H1 (cell line): ENCODE measurements at regions not wholly inside any gene's neighbourhood (a gene's known extent, or its start where the extent isn't known, plus 50 kb on each side); places are given as distances from the start of the nearest gene placed in this dataset.

ENCODE experiments used
- CTCF ChIA-PET: fragments of 300-600 bp; sonication (Branson Sonifier 250); formaldehyde crosslinking; loops from one replicate; lab custom pipeline; 2021; ENCODE audit not compliant: partially characterized antibody; lab: Charles Lee
- POLR2A ChIA-PET: fragments of 300-600 bp; sonication (Branson Sonifier 250); formaldehyde crosslinking; loops from one replicate; lab custom pipeline; 2021; ENCODE audit warnings: inconsistent platforms; ENCODE audit not compliant: partially characterized antibody; lab: Charles Lee
- DNase-seq, 2 experiments: peaks; one replicate each; pipeline versions ENCODE4 v3.0.0 to v3.0.0-alpha.2; 2010 to 2022; ENCODE audit warnings: low spot score in 2 of 2, low read depth in 1 of 2, mixed read lengths in 1 of 2
- FAIRE-seq: peaks from 2 replicates; lab custom pipeline; 2011; peaks lifted over from hg19 to GRCh38; lab: Jason Lieb, UNC
- H2AFZ ChIP-seq: 2 replicates; pipeline ENCODE4 v1.8.1; 2012; ENCODE audit warnings: low read length, inconsistent platforms
- H2AK5ac ChIP-seq: 2 replicates; pipeline ENCODE4 v1.6.1; 2013; ENCODE audit warnings: low read depth, low read length
- H2BK120ac ChIP-seq: replicated peaks from 2 replicates; pipeline ENCODE3; 2013; ENCODE audit warnings: low read depth, low read length, inconsistent platforms
- H2BK12ac ChIP-seq: 2 replicates; pipeline ENCODE4 v1.6.1; 2013; ENCODE audit warnings: low read depth, low read length
- H2BK15ac ChIP-seq: 2 replicates; pipeline ENCODE4 v1.6.1; 2013; ENCODE audit warnings: low read length
- H2BK20ac ChIP-seq: 2 replicates; pipeline ENCODE4 v1.6.1; 2013; ENCODE audit warnings: low read length
- H2BK5ac ChIP-seq: 2 replicates; pipeline ENCODE4 v1.6.1; 2013; ENCODE audit warnings: low read depth, low read length
- H3K14ac ChIP-seq: 2 replicates; pipeline ENCODE4 v1.6.1; 2013; ENCODE audit warnings: inconsistent platforms; ENCODE audit not compliant: insufficient read length
- H3K18ac ChIP-seq: 2 replicates; pipeline ENCODE4 v1.6.1; 2013; ENCODE audit warnings: low read length; ENCODE audit errors: extremely low read depth
- H3K23ac ChIP-seq: 2 replicates; pipeline ENCODE4 v1.6.1; 2013; ENCODE audit warnings: inconsistent platforms; ENCODE audit not compliant: insufficient read length
- H3K23me2 ChIP-seq: 2 replicates; pipeline ENCODE4 v1.6.1; 2013; ENCODE audit warnings: low read depth, low read length
- H3K27ac ChIP-seq: 2 replicates; pipeline ENCODE4 v1.6.1; 2011; ENCODE audit warnings: low read depth, low read length, inconsistent platforms
- H3K27me3 ChIP-seq, 4 experiments: replicated peaks in 1 of 4; 1 replicate in 1 of 4; 2 replicates in 3 of 4; pipeline versions ENCODE4 v1.6.1 to v1.8.1; 2011 to 2013; ENCODE audit warnings: low read length in 3 of 4, mild to moderate bottlenecking in 3 of 4, inconsistent platforms in 2 of 4, mixed read lengths in 2 of 4, moderate library complexity in 1 of 4; ENCODE audit not compliant: control insufficient read depth in 3 of 4, insufficient read depth in 3 of 4; ENCODE audit errors: extremely low read depth in 1 of 4
- H3K36me3 ChIP-seq, 4 experiments: 2 replicates each; pipeline versions ENCODE4 v1.6.1 to v1.8.1; 2011 to 2013; ENCODE audit warnings: mild to moderate bottlenecking in 4 of 4, low read length in 3 of 4, moderate library complexity in 2 of 4, control low read depth in 1 of 4, inconsistent platforms in 1 of 4; ENCODE audit not compliant: insufficient read depth in 4 of 4, control insufficient read depth in 2 of 4
- H3K4ac ChIP-seq: replicated peaks from 2 replicates; pipeline ENCODE3; 2013; ENCODE audit warnings: low read length, low read depth, mixed read lengths, inconsistent platforms; ENCODE audit not compliant: insufficient read length
- H3K4me1 ChIP-seq, 4 experiments: replicated peaks in 1 of 4; 1 replicate in 1 of 4; 2 replicates in 3 of 4; pipeline versions ENCODE4 v1.6.1 to v1.8.1; 2011 to 2013; ENCODE audit warnings: low read length in 3 of 4, inconsistent platforms in 2 of 4, mixed read lengths in 1 of 4; ENCODE audit not compliant: insufficient read depth in 4 of 4, control insufficient read depth in 3 of 4
- H3K4me2 ChIP-seq, 2 experiments: 2 replicates each; pipeline versions ENCODE4 v1.6.1 to v1.8.1; 2011 to 2013; ENCODE audit warnings: low read depth in 2 of 2, low read length in 2 of 2, control low read depth in 1 of 2, inconsistent platforms in 1 of 2, mild to moderate bottlenecking in 1 of 2; ENCODE audit not compliant: insufficient read depth in 1 of 2
- H3K4me3 ChIP-seq, 4 experiments: fragments of 200-600, 300-600 bp in 1 of 4; sonication (generic), shearing (Covaris generic), sonication (Bioruptor Twin) in 1 of 4; 2 replicates each; pipeline versions ENCODE4 v1.5.1 to v1.8.1; 2011 to 2016; ENCODE audit warnings: low read length in 4 of 4, low read depth in 3 of 4, control low read depth in 2 of 4, inconsistent platforms in 2 of 4, mild to moderate bottlenecking in 2 of 4, mixed read lengths in 1 of 4, moderate library complexity in 1 of 4; ENCODE audit not compliant: insufficient read depth in 2 of 4; ENCODE audit errors: extremely low read depth in 1 of 4
- H3K56ac ChIP-seq: replicated peaks from 2 replicates; pipeline ENCODE3; 2013; ENCODE audit warnings: low read depth, mild to moderate bottlenecking, mixed read lengths, low read length, inconsistent platforms; ENCODE audit not compliant: insufficient read length
- H3K79me1 ChIP-seq: 2 replicates; pipeline ENCODE4 v1.6.1; 2013; ENCODE audit warnings: low read depth, low read length, control low read depth
- H3K79me2 ChIP-seq, 2 experiments: 2 replicates each; pipeline versions ENCODE4 v1.6.1 to v1.8.1; 2012 to 2013; ENCODE audit warnings: low read length in 2 of 2, mild to moderate bottlenecking in 2 of 2, inconsistent platforms in 1 of 2; ENCODE audit not compliant: insufficient read depth in 2 of 2, control insufficient read depth in 1 of 2
- H3K9ac ChIP-seq, 4 experiments: replicated peaks in 1 of 4; 1 replicate in 1 of 4; 2 replicates in 3 of 4; pipeline versions ENCODE4 v1.6.1 to v1.8.1; 2011 to 2013; ENCODE audit warnings: low read depth in 3 of 4, low read length in 3 of 4, control low read depth in 2 of 4, mild to moderate bottlenecking in 2 of 4, moderate library complexity in 2 of 4, inconsistent platforms in 1 of 4; ENCODE audit errors: extremely low read depth in 1 of 4
- H3K9me3 ChIP-seq, 2 experiments: 2 replicates each; pipeline versions ENCODE4 v1.6.1 to v1.8.1; 2012 to 2013; ENCODE audit warnings: mild to moderate bottlenecking in 2 of 2, moderate library complexity in 2 of 2, control low read depth in 1 of 2, inconsistent platforms in 1 of 2, low read depth in 1 of 2, low read length in 1 of 2, mixed read lengths in 1 of 2; ENCODE audit not compliant: insufficient read depth in 2 of 2
- H4K20me1 ChIP-seq, 2 experiments: replicated peaks in 1 of 2; 2 replicates each; pipeline versions ENCODE3 to v1.8.1; 2011 to 2013; ENCODE audit warnings: inconsistent platforms in 2 of 2, low read length in 2 of 2, mild to moderate bottlenecking in 1 of 2; ENCODE audit not compliant: insufficient read depth in 2 of 2, control insufficient read depth in 1 of 2
- H4K5ac ChIP-seq: 2 replicates; pipeline ENCODE4 v1.6.1; 2013; ENCODE audit warnings: low read length, low read depth, mixed read lengths, inconsistent platforms; ENCODE audit not compliant: insufficient read length
- H4K8ac ChIP-seq: 2 replicates; pipeline ENCODE4 v1.8.0; 2013; ENCODE audit warnings: mild to moderate bottlenecking, moderate library complexity, low read length, inconsistent platforms; ENCODE audit not compliant: insufficient read depth; ENCODE audit errors: extremely low read depth
- H4K91ac ChIP-seq: replicated peaks from 2 replicates; pipeline ENCODE3; 2013; ENCODE audit warnings: low read length, mixed read lengths, inconsistent platforms; ENCODE audit not compliant: insufficient read length
- GTF2F1 ChIP-seq: IDR thresholded peaks from 2 replicates; pipeline ENCODE4 v1.6.1; 2012; ENCODE audit warnings: low read depth, low read length, improper control_type of control experiment, borderline replicate concordance
- KDM1A ChIP-seq: fragments of 200-600, 300-600 bp; sonication (generic); IDR thresholded peaks from 2 replicates; pipeline ENCODE4 v1.7.1; 2016; ENCODE audit warnings: mild to moderate bottlenecking, low read length, borderline replicate concordance
- WGBS, 2 experiments: shearing (Covaris generic) in 1 of 2; methylation state at CpG; one replicate each; pipeline versions ENCODE4 v1.1.6 to v1.1.7; 2013 to 2015; ENCODE audit warnings: low lambda C conversion rate in 2 of 2, mixed read lengths in 2 of 2, inconsistent platforms in 1 of 2, low coverage in 1 of 2, missing lambda C conversion rate in 1 of 2; ENCODE audit not compliant: insufficient replicate concordance in 2 of 2, insufficient coverage in 1 of 2, insufficient read length in 1 of 2; ENCODE audit errors: extremely low coverage in 1 of 2, missing lambda C conversion rate in 1 of 2; 5-methylcytosine and 5-hydroxymethylcytosine counted together

GRCh38 chr12:114275086-114275485, 130.9 kb downstream of the TBX5 start:
- Histone ChIP-seq H3K79me2 (no peaks in the 10 kb centered on the region), H3K23me2 (no peaks in the 10 kb centered on the region), H4K20me1 (no peaks in the 10 kb centered on the region), H2BK12ac (peak overlapping the region; percentile 83), H3K4me2 (peak overlapping the region in 1 of 2 experiments; percentile 22; a peak in 2 of 4 replicates), H3K4me3 (no peak overlapping the region), H3K56ac (peak overlapping the region; percentile 66), H3K4me1 (peaks cover 2 to 34% (median 31%) of the 10 kb centered on the region in 4 experiments), H2AFZ (no peak overlapping the region), H4K8ac (no peak overlapping the region), H3K23ac (no peak overlapping the region), H2BK5ac (peak overlapping the region; percentile 94), H3K36me3 (no peaks in the 10 kb centered on the region), H3K18ac (peak overlapping the region; percentile 71), H4K91ac (peak overlapping the region; percentile 88), H3K9me3 (no peaks in the 10 kb centered on the region), H3K27me3 (no peaks in the 10 kb centered on the region), H3K9ac (no peak overlapping the region; a peak in 1 of 7 replicates), H2BK20ac (peak overlapping the region; percentile 92), H3K4ac (peak overlapping the region; percentile 70), H2BK120ac (peak overlapping the region; percentile 98), H4K5ac (peak overlapping the region; percentile 32), H2AK5ac (peak overlapping the region; percentile 46; the same call in 1 of the 2 replicates), H3K79me1 (no peaks in the 10 kb centered on the region), H2BK15ac (no peak overlapping the region), H3K14ac (no peak overlapping the region), H3K27ac (no peak overlapping the region; the same call in 1 of the 2 replicates)
- DNase-seq: no peak
- WGBS, 2 experiments: 65% methylated on average over 4 of the region's 4 CpGs; no CpG with 5 or more reads in 1 of the 2 experiments
- no peak for FAIRE-seq
- ChIA-PET POLR2A (no interaction called here), CTCF (no interaction called here)
- TF ChIP-seq KDM1A: no peak
- TF ChIP-seq GTF2F1: no peak
